ENCODE measurements at regions not wholly inside any gene's neighbourhood (a gene's known extent, or its start where the extent isn't known, plus 50 kb on each side); places are given as distances from the start of the nearest gene placed in this dataset.
A peak's percentile ranks its signal among the peaks of the same experiment; 100 is the strongest.

DNA sequence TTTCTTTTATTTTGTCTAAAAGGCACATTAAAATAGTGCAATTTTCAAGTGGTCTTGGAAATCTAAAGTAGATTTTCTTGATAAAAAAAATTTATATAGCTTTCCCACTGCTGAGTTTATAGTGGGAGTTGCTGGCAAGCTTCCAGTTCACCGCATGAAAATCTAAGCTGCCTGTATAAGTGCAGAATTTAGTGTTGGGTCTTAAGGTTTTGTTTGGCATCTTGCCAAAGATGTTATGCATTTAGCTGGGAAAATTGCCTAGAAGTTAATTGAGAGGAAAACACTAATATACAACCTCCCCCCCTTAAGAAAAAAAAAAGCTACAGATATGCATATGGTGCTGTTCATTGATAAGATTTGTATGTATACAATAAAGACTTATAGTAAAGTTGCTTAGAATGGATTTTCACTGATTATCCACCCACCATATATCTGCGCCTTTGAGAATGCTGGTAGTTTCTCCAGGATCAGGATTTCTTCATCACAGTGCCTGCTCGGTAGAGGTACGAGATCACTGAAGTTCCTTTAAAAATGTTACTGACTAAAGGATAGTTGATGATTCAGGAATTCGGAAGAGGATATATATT, 803.2 kb upstream of the POU3F3 start (continued):
- TF ChIP-seq ZNF660 (tag by site-specific recombination; IDR thresholded peaks at IDR 0.05) (peak; percentile 64), ZNF155 (tag by site-specific recombination; IDR thresholded peaks at IDR 0.05) (no peak), ZBTB20 (tag by site-specific recombination; IDR thresholded peaks at IDR 0.05) (no peak), ZNF112 (tag by site-specific recombination; IDR thresholded peaks at IDR 0.05) (no peak), GLI4 (tag by site-specific recombination; IDR thresholded peaks at IDR 0.05) (no peak), ZFP3 (tag by site-specific recombination; IDR thresholded peaks at IDR 0.05; ENCODE audit: low read depth) (no peak), ZNF514 (tag by site-specific recombination; IDR thresholded peaks at IDR 0.05) (no peak), ZNF544 (tag by site-specific recombination; IDR thresholded peaks at IDR 0.05) (peak; percentile 68; the same call in 1 of the 2 replicates), ZNF350 (tag by site-specific recombination; IDR thresholded peaks at IDR 0.05) (0 out of 2 replicates have a peak, but pooled peaks have one; percentile 19), ZNF747 (tag by site-specific recombination; IDR thresholded peaks at IDR 0.05) (no peak), ZNF654 (tag by site-specific recombination; IDR thresholded peaks at IDR 0.05; ENCODE audit: low read depth) (no peak), ZNF768 (tag by site-specific recombination; IDR thresholded peaks at IDR 0.05) (no peak), ZNF610 (tag by site-specific recombination; IDR thresholded peaks at IDR 0.05; ENCODE audit: borderline replicate concordance) (no peak), ZBTB21 (tag by site-specific recombination; IDR thresholded peaks at IDR 0.05) (no peak), ZNF24 (tag by site-specific recombination; IDR thresholded peaks at IDR 0.05) (no peak), ZFHX2 (tag by site-specific recombination; conservative IDR thresholded peaks at IDR 0.05) (no peak), ZNF292 (tag by site-specific recombination; IDR thresholded peaks at IDR 0.05; ENCODE audit: borderline replicate concordance, low read depth) (no peak), HOXC10 (CRISPR knock-in tag; IDR thresholded peaks at IDR 0.05) (no peak), ZNF433 (tag by site-specific recombination; IDR thresholded peaks at IDR 0.05; ENCODE audit: low read depth) (no peak), ZNF549 (tag by site-specific recombination; IDR thresholded peaks at IDR 0.05) (no peak), ZNF366 (tag by site-specific recombination; conservative IDR thresholded peaks at IDR 0.05) (no peak), ZNF621 (tag by site-specific recombination; IDR thresholded peaks at IDR 0.05) (no peak), ZNF311 (tag by site-specific recombination; IDR thresholded peaks at IDR 0.05; ENCODE audit: borderline replicate concordance) (no peak), ZBTB7A (tag by site-specific recombination; IDR thresholded peaks at IDR 0.05; ENCODE audit: low read depth) (no peak), MYNN (tag by site-specific recombination; IDR thresholded peaks at IDR 0.05; ENCODE audit: borderline replicate concordance) (no peak), ZEB2 (tag by site-specific recombination; IDR thresholded peaks at IDR 0.05) (no peak), EGR2 (tag by site-specific recombination; IDR thresholded peaks at IDR 0.05; ENCODE audit: low read depth) (no peak), TCF7L2 (IDR thresholded peaks at IDR 0.05; ENCODE audit: borderline replicate concordance, low read depth, low read length) (no peak), ZNF19 (tag by site-specific recombination; IDR thresholded peaks at IDR 0.05; ENCODE audit: low read depth) (no peak)
- TF ChIP-seq, protein P1, sequence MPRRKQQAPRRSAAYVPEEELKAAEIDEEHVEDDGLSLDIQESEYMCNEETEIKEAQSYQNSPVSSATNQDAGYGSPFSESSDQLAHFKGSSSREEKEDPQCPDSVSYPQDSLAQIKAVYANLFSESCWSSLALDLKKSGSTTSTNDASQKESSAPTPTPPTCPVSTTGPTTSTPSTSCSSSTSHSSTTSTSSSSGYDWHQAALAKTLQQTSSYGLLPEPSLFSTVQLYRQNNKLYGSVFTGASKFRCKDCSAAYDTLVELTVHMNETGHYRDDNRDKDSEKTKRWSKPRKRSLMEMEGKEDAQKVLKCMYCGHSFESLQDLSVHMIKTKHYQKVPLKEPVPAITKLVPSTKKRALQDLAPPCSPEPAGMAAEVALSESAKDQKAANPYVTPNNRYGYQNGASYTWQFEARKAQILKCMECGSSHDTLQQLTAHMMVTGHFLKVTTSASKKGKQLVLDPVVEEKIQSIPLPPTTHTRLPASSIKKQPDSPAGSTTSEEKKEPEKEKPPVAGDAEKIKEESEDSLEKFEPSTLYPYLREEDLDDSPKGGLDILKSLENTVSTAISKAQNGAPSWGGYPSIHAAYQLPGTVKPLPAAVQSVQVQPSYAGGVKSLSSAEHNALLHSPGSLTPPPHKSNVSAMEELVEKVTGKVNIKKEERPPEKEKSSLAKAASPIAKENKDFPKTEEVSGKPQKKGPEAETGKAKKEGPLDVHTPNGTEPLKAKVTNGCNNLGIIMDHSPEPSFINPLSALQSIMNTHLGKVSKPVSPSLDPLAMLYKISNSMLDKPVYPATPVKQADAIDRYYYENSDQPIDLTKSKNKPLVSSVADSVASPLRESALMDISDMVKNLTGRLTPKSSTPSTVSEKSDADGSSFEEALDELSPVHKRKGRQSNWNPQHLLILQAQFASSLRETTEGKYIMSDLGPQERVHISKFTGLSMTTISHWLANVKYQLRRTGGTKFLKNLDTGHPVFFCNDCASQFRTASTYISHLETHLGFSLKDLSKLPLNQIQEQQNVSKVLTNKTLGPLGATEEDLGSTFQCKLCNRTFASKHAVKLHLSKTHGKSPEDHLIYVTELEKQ (tag by site-specific recombination; IDR thresholded peaks at IDR 0.05; ENCODE audit: borderline replicate concordance) = no peak
- TF ChIP-seq, protein P2, sequence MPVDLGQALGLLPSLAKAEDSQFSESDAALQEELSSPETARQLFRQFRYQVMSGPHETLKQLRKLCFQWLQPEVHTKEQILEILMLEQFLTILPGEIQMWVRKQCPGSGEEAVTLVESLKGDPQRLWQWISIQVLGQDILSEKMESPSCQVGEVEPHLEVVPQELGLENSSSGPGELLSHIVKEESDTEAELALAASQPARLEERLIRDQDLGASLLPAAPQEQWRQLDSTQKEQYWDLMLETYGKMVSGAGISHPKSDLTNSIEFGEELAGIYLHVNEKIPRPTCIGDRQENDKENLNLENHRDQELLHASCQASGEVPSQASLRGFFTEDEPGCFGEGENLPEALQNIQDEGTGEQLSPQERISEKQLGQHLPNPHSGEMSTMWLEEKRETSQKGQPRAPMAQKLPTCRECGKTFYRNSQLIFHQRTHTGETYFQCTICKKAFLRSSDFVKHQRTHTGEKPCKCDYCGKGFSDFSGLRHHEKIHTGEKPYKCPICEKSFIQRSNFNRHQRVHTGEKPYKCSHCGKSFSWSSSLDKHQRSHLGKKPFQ (tag by site-specific recombination; IDR thresholded peaks at IDR 0.05) = no peak
- TF ChIP-seq, protein P3, sequence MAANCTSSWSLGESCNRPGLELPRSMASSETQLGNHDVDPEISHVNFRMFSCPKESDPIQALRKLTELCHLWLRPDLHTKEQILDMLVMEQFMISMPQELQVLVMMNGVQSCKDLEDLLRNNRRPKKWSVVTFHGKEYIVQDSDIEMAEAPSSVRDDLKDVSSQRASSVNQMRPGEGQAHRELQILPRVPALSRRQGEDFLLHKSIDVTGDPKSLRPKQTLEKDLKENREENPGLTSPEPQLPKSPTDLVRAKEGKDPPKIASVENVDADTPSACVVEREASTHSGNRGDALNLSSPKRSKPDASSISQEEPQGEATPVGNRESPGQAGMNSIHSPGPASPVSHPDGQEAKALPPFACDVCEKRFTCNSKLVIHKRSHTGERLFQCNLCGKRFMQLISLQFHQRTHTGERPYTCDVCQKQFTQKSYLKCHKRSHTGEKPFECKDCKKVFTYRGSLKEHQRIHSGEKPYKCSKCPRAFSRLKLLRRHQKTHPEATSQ (tag by site-specific recombination; IDR thresholded peaks at IDR 0.05) = no peak
- TF ChIP-seq, protein P4, sequence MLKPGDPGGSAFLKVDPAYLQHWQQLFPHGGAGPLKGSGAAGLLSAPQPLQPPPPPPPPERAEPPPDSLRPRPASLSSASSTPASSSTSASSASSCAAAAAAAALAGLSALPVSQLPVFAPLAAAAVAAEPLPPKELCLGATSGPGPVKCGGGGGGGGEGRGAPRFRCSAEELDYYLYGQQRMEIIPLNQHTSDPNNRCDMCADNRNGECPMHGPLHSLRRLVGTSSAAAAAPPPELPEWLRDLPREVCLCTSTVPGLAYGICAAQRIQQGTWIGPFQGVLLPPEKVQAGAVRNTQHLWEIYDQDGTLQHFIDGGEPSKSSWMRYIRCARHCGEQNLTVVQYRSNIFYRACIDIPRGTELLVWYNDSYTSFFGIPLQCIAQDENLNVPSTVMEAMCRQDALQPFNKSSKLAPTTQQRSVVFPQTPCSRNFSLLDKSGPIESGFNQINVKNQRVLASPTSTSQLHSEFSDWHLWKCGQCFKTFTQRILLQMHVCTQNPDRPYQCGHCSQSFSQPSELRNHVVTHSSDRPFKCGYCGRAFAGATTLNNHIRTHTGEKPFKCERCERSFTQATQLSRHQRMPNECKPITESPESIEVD (tag by site-specific recombination; IDR thresholded peaks at IDR 0.05) = peak; percentile 50; the same call in 1 of the 2 replicates
- TF ChIP-seq, protein P5, sequence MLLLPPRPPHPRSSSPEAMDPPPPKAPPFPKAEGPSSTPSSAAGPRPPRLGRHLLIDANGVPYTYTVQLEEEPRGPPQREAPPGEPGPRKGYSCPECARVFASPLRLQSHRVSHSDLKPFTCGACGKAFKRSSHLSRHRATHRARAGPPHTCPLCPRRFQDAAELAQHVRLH (tag by site-specific recombination; IDR thresholded peaks at IDR 0.05) = no peak
